PFSK-1 (cell line): ENCODE measurements at regions not wholly inside any gene's neighbourhood (a gene's known extent, or its start where the extent isn't known, plus 50 kb on each side); places are given as distances from the start of the nearest gene placed in this dataset.

ENCODE experiments used
- POLR2AphosphoS5 ChIP-seq: IDR thresholded peaks from 2 replicates; pipeline ENCODE4 v1.6.1; 2012; ENCODE audit warnings: low read depth, mild to moderate bottlenecking, control low read depth, low read length, moderate library complexity
- SIN3A ChIP-seq: IDR thresholded peaks from 2 replicates; pipeline ENCODE4 v1.6.1; 2012; ENCODE audit warnings: mild to moderate bottlenecking, low read length, moderate library complexity, borderline replicate concordance; ENCODE audit not compliant: insufficient read depth
- TAF1 ChIP-seq: IDR thresholded peaks from 2 replicates; pipeline ENCODE4 v1.6.1; 2012; ENCODE audit warnings: low read length, control low read depth, borderline replicate concordance; ENCODE audit not compliant: insufficient read depth

DNA sequence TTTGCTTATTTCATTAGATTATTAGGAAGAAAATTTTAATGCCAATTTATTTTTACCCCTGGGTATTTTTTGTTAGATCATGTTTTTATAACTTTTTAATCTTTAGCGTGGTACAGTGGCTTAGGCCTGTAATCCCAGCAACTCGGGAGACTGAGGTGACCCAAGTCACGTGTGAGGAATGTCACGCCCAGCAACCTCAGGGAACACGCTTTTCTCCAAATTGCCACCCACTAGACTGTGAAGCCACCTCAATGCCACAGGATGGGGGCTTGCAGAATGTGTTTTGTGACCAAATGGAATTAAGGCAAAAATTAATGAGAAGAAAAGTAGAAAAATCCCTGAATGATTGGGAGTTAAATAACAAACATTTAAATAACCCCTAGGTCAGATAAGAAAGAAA lies 141.8 kb downstream of the LAT start:
- TF ChIP-seq TAF1, result no peak
- TF ChIP-seq POLR2AphosphoS5, result no peak
- no peak for TF ChIP-seq SIN3A
